AG09319 (cell line): ENCODE measurements at regions not wholly inside any gene's neighbourhood (a gene's known extent, or its start where the extent isn't known, plus 50 kb on each side); places are given as distances from the start of the nearest gene placed in this dataset.

ENCODE experiments used
- DNase-seq: peaks from one replicate; pipeline ENCODE4 v3.0.0-alpha.2; 2010; ENCODE audit warnings: low read depth; ENCODE audit errors: extremely low read depth
- CTCF ChIP-seq: IDR thresholded peaks from 2 replicates; pipeline ENCODE4 v1.5.1; 2011; ENCODE audit warnings: low read depth, mild to moderate bottlenecking, inconsistent platforms, low read length, moderate library complexity

DNA sequence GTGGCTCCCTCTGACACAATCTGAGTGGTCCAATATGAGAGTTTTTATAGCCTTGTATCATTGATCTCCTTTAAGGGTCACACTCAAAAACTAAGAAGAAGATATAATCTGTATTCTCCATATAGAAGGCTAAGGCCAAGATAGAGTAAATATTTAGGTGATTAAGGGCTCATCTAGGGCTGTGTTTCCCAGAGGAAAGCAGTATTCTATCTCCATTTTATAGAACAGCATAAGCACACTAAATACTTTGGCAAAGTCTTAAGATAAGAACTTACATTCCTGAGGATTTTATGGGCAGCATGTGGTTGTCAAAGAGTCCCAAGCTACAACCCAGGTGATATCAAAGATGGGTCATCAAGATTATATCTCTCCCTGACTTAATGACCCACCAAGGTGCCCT, 377.6 kb downstream of the KIF16B start:
- no peak for TF ChIP-seq CTCF
- no peak for DNase-seq

DNA sequence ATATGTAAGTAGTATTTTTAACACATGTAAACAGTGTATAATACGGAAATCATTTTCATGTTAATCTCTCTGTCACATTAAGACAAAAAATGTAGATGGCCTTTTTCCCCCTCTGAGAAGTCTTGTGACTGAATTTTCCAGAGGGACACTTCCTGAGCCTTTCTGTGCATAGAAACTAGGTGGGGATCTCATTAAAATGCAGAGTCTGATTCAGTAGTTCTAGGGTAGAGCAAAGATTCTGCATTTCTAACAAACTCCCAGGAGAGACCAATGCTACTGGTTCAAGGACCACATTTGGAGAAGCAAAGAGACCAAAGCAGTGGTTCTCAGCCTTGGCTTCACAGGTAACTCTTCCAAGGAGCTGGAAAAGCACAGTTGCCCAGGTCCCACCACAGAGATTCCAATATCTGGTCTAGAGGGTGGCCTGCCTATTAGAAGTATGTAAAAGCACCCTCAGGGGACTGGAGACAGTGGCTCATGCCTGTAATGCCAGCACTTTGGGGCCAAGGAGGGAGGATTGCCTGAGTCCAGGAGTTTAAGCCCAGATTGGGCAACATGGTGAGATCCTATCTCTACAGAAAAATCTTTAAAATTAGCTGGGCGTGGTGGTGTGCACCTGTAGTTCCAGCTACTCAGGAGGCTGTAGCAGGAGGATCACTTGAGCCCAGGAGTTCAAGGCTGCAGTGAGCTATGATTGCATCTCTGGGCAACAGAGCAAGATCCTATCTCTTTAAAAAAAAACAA, 378.5 kb downstream of the KIF16B start:
- TF ChIP-seq CTCF = no peak
- no peak for DNase-seq

- no peak for TF ChIP-seq CTCF
- no peak for DNase-seq
Measured at GRCh38 chr20:16191496-16191895, 381.8 kb downstream of the KIF16B start.

GRCh38 chr20:16189371-16189770, 383.9 kb downstream of the KIF16B start:
- DNase-seq = no peak

GRCh38 chr20:16187956-16188616, 385.2 kb downstream of the KIF16B start:
- DNase-seq = no peak
- TF ChIP-seq CTCF = no peak

More at GRCh38 chr20:16189371-16189770, 383.9 kb downstream of the KIF16B start:
- no peak for TF ChIP-seq CTCF

GRCh38 chr20:16179919-16180318, 393.3 kb downstream of the KIF16B start:
- no peak for DNase-seq
- no peak for TF ChIP-seq CTCF

GRCh38 chr20:16179371-16179770, 393.9 kb downstream of the KIF16B start:
- no peak for TF ChIP-seq CTCF
- no peak for DNase-seq
